ENCODE measurements at regions not wholly inside any gene's neighbourhood (a gene's known extent, or its start where the extent isn't known, plus 50 kb on each side); places are given as distances from the start of the nearest gene placed in this dataset.

GRCh38 chr9:95606489-95607350 lies 89.9 kb upstream of the PTCH1 start (continued):
- no peak for TF ChIP-seq PAWR (CRISPR knock-in tag; IDR thresholded peaks at IDR 0.05; ENCODE audit: borderline replicate concordance)

GRCh38 chr9:95605816-95606488 lies 89.2 kb upstream of the PTCH1 start:
- CTCF ChIA-PET (ENCODE audit: low intra/inter-chr PET ratio, low total read pairs), result no interaction called here
- H3K27ac ChIP-seq (ENCODE audit: extremely low read length, insufficient read depth, low read length), result no peak overlapping the region
- H3K27me3 ChIP-seq (ENCODE audit: control insufficient read depth in 1 of 2, insufficient read depth in 2 of 2, low read length in 2 of 2), result peaks cover 1 to 40% of the 10 kb centered on the region in 2 experiments; a peak in 3 of 5 replicates
- ATAC-seq (no peak), FAIRE-seq (no peak), DNase-seq (ENCODE audit: low spot score) (no peak)
- no peaks in the 10 kb centered on the region for H3K36me3 ChIP-seq (replicated peaks in 1 of 2; ENCODE audit: control insufficient read depth in 1 of 2, insufficient read depth in 2 of 2, low read length in 2 of 2)
- no peaks in the 10 kb centered on the region for H4K20me1 ChIP-seq (ENCODE audit: insufficient read depth, low read length)
- 56% methylated on average over 9 of the region's 10 CpGs for WGBS (ENCODE audit: low lambda C conversion rate)
- TF ChIP-seq ZNF687 (CRISPR knock-in tag; IDR thresholded peaks at IDR 0.05), result no peak
- TF ChIP-seq KAT8 (CRISPR knock-in tag; IDR thresholded peaks at IDR 0.05), result no peak
- no peak for TF ChIP-seq RFX3 (CRISPR knock-in tag; IDR thresholded peaks at IDR 0.05)
- TF ChIP-seq NFKB2 (CRISPR knock-in tag; IDR thresholded peaks at IDR 0.05; ENCODE audit: borderline replicate concordance), result no peak
- TF ChIP-seq TRAFD1 (CRISPR knock-in tag; IDR thresholded peaks at IDR 0.05; ENCODE audit: borderline replicate concordance), result no peak
- intact Hi-C loops (cut with micrococcal nuclease; ENCODE audit: unreplicated experiment), result no loop called here
- POLR2A ChIA-PET, result no interaction called here
- no peaks in the 10 kb centered on the region for H3K9me3 ChIP-seq (ENCODE audit: low read length)
- in situ Hi-C loops (cut with HindIII; ENCODE audit: extremely low pct_ligation_motif_present, low pct_unique_long_range_greater_than_20kb), result no loop called here
- H2AFZ ChIP-seq (ENCODE audit: low read length), result no peak overlapping the region
- no peaks in the 10 kb centered on the region for H3K79me2 ChIP-seq (ENCODE audit: insufficient read depth, low read length)
- BruUV-seq (replicated peaks), result no TSS peak
- H3K4me3 ChIP-seq (replicated peaks in 1 of 3; ENCODE audit: insufficient read depth in 1 of 3, low read depth in 2 of 3, low read length in 3 of 3), result no peak overlapping the region
- no peak overlapping the region for H3K9ac ChIP-seq (ENCODE audit: insufficient read depth, low read depth, low read length)
- H3K4me2 ChIP-seq (ENCODE audit: low read depth, low read length), result no peak overlapping the region
- H3K4me1 ChIP-seq (ENCODE audit: insufficient read depth, low read length), result 0 out of 2 replicates have a peak, but pooled peaks cover 6% of the 10 kb centered on the region

All from HepG2 (cell line).